ENCODE measurements at regions not wholly inside any gene's neighbourhood (a gene's known extent, or its start where the extent isn't known, plus 50 kb on each side); places are given as distances from the start of the nearest gene placed in this dataset.

DNA sequence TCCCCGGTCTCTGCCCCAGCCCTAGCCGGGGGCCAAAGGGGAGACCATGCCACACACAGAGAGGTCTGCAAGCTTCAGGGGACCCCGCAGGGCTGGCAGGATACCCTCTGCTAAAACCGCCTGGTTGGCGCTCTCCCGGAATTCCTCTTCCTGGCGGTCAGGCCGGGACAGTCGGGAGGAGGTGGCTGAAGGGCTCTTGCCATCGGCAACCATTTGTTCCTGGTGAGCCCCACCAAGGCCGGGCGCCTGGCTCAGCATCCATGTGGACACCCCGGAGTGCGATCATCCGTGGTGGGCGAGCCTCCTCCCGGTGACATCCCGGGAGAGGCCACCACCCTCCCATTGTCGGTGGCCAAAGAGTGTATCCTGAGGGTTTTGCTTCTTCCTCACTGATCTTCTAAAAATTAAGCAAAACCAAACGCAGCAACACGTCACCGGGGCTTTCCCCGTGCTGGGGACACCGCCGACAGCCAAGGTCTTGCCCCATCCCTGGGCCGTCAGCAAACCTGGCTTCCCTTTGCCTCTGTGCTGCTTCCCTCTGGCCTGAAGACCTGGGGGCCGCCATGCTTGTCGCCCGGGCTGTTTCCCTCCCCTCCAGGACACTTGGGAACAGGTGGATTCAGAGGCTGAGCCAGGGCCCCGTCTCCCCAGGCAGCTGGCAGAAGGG is 59.1 kb upstream of the TTC34 start:
- peak; percentile 31 for DNase-seq
- Histone ChIP-seq H3K9me3 (no peaks in the 10 kb centered on the region), H3K4me3 (no peak overlapping the region), H3K36me3 (no peaks in the 10 kb centered on the region), H3K27ac (no peak overlapping the region), H3K4me1 (no peaks in the 10 kb centered on the region), H3K27me3 (ENCODE audit: low read depth) (peaks cover 40% of the 10 kb centered on the region)
- TF ChIP-seq, protein P1, sequence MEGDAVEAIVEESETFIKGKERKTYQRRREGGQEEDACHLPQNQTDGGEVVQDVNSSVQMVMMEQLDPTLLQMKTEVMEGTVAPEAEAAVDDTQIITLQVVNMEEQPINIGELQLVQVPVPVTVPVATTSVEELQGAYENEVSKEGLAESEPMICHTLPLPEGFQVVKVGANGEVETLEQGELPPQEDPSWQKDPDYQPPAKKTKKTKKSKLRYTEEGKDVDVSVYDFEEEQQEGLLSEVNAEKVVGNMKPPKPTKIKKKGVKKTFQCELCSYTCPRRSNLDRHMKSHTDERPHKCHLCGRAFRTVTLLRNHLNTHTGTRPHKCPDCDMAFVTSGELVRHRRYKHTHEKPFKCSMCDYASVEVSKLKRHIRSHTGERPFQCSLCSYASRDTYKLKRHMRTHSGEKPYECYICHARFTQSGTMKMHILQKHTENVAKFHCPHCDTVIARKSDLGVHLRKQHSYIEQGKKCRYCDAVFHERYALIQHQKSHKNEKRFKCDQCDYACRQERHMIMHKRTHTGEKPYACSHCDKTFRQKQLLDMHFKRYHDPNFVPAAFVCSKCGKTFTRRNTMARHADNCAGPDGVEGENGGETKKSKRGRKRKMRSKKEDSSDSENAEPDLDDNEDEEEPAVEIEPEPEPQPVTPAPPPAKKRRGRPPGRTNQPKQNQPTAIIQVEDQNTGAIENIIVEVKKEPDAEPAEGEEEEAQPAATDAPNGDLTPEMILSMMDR (IDR thresholded peaks at IDR 0.05) = no peak
- no peak for ATAC-seq
- intact Hi-C loops (cut with DNase I) = no loop called here

DNA sequence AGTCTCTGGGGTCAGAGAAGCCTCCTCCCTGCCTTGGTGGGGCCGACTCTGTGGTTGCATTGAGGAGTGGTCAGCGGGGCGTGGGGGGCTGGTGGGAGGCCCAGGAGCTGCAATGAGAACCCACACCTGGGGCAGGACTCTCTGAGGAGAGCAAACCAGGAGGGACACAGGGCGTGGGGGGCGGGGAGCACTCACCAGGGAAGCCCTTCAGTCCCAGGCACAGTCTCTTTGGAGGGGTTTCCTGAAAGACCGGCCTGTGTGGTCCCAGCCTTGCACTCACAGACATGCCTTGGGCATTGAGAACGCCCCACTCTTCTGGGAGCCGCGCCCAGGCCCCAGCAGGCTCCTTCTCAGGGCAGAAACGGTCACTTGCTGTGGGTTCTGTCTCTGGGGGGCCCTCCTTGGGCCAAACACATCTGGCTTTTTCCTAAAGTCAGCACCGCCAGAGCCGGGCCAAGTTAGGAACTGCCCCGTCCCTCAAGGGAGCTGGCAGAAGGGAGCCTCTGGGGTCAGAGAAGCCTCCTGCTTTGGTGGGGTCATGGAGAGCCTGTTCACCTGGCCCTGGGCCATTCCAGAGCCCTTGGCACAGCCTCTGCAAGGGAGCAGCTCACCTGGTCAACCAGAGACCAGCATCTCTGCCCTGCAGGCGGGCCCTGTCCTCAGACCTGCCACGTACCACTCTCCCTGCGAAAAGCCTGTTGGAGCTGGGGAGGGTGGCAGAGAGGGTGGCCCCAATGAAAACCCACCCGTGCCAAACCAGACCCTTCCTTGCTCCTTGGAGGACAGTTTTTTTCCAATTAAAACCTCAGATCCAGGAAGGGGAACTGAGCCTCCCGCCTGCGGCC is 59.9 kb upstream of the TTC34 start:
- intact Hi-C loops (cut with DNase I) = no loop called here
- Histone ChIP-seq H3K27me3 (ENCODE audit: low read depth) (peaks cover 41% of the 10 kb centered on the region), H3K4me3 (no peak overlapping the region), H3K9me3 (no peaks in the 10 kb centered on the region), H3K27ac (no peak overlapping the region), H3K4me1 (no peaks in the 10 kb centered on the region), H3K36me3 (no peaks in the 10 kb centered on the region)
- ATAC-seq (no peak), DNase-seq (peak; percentile 29)
- TF ChIP-seq, protein P1 (IDR thresholded peaks at IDR 0.05) = no peak

DNA sequence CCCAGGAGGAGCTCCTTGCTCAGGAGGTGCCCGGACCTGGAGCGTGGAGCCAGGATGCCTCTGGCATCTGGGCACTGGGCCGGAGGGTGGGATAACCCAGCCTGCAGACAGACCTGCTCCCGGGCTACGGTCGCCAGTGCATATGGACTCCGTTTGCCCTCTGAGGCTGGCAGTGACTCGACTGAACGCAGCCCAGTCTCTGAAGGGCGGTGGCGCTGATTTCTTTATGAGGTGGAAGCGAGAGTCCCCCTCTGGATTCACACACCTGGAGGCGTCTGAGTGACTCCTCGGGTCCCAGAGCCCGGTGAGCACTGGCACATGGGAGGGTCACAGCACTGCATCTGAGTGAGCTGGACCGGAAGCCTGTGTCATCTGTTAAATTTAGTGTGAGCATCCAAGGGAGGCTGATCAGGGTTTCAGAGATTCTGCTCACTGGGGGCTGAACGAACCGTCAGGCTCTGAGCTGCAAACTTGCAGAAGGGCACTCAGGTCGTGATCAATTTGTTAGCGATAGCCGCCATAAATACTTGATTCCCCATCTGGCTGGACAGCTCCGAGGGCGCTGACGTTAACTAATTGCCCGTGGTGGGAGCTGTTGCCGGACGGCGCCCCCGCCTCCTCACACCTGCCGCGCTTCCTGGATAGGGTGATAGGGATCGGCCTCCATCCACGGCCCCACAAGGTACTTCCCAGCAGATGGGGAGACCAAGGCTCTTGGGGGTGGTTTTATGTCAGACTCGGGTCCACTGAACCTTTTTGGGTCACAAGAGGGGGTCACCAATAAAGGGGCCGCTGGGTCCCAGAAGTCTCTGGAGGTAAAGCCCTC is 60.7 kb upstream of the TTC34 start:
- H3K27me3 ChIP-seq (ENCODE audit: low read depth) = peaks cover 49% of the 10 kb centered on the region

DNA sequence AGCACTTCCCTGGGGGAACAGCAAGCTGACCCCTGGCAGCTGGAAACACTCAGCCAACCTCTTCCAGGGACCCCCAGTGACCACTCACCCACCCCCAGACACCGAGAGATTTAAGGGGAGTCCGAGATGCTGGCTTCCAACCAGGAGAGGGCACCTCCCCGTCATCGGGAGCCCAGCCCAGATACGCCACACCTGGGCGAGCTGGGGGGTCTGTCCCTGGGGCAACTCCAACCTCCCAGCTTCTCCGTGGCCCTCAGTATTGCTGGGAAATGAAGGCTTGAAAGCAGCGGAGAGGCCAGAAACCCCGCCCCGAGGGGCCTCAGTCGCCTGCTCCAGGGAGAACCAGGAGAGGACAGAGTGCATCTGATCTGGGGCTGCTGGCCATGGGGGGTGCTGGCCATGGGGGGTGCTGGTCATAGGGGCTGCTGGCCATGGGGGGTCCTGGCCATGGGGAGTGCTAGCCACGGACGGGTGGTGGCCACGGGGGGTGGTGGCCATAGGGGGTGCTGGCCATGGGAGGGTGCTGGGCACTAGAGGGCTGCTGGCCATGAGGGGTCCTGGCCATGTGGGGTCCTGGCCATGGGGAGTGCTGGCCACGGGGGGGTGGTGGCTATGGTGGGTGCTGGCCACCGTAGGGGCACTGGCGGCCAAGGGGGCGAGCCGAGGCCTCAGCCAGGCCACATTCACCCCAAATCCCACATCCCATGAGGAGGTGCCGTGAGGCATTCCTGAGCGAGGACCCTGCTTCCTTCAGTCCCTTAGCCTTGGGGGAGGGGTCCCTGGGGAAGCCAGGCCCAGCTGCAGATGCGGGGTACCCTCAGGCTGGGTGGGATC is 61.5 kb upstream of the TTC34 start:
- ATAC-seq (peak in 1 of 2 donors; percentile 5), DNase-seq (peak; percentile 22)
- Histone ChIP-seq H3K27me3 (ENCODE audit: low read depth) (peaks cover 49% of the 10 kb centered on the region), H3K27ac (no peak overlapping the region), H3K4me1 (no peaks in the 10 kb centered on the region), H3K36me3 (no peaks in the 10 kb centered on the region), H3K9me3 (no peaks in the 10 kb centered on the region), H3K4me3 (no peak overlapping the region)
- TF ChIP-seq, protein P1 (IDR thresholded peaks at IDR 0.05) = no peak
- intact Hi-C loops (cut with DNase I) = no loop called here

More for the DNA sequence above, 60.7 kb upstream of the TTC34 start:
- intact Hi-C loops (cut with DNase I) = no loop called here
- Histone ChIP-seq H3K4me3 (no peak overlapping the region), H3K4me1 (no peaks in the 10 kb centered on the region), H3K27ac (no peak overlapping the region), H3K36me3 (no peaks in the 10 kb centered on the region), H3K9me3 (no peaks in the 10 kb centered on the region)
- ATAC-seq (no peak), DNase-seq (peak; percentile 40)
- TF ChIP-seq, protein P1 (IDR thresholded peaks at IDR 0.05) = no peak

DNA sequence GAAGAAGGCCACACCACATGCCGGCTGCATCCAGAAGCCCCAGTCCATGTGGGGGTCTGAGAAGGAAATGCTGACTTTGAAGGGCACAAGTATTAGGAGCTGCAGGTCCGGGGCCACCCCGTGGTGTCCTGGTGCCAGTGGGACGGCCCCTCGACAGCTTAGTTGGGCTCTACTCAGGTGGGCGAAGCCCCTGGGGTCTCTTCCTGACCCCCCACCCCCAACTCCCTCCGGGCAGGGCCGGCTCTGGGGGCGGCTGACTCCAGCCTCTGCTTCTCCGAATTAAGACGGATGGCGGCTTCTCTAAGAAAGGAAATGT is 62.1 kb upstream of the TTC34 start:
- Histone ChIP-seq H3K27me3 (ENCODE audit: low read depth) (peaks cover 49% of the 10 kb centered on the region), H3K4me1 (no peaks in the 10 kb centered on the region), H3K36me3 (no peaks in the 10 kb centered on the region), H3K27ac (no peak overlapping the region), H3K9me3 (no peaks in the 10 kb centered on the region), H3K4me3 (no peak overlapping the region)
- TF ChIP-seq, protein P1 (IDR thresholded peaks at IDR 0.05) = no peak
- intact Hi-C loops (cut with DNase I) = no loop called here
- DNase-seq = peak; percentile 26
- no peak for ATAC-seq
